Adrenal gland (tissue), 5 donors: ENCODE measurements at regions not wholly inside any gene's neighbourhood (a gene's known extent, or its start where the extent isn't known, plus 50 kb on each side); places are given as distances from the start of the nearest gene placed in this dataset.

Experiments
- POLR2A ChIP-seq, 2 donors: fragments of 450-650 bp; IDR thresholded peaks; one replicate each; pipeline ENCODE4 v1.6.1; 2017; ENCODE audit warnings: antibody characterized with exemption in 2 of 2, mild to moderate bottlenecking in 2 of 2, moderate library complexity in 1 of 2
- TF ChIP-seq, protein P1 (sequence below), 6 experiments: fragments of 450-650 bp in 4 of 6; fragments of 200-600 bp in 2 of 6; sonication (generic) in 1 of 6; IDR thresholded peaks; 1 replicate in 5 of 6; 2 replicates in 1 of 6; pipeline versions ENCODE4 v1.5.1 to v1.8.0; 2016 to 2021; ENCODE audit warnings: antibody characterized with exemption in 6 of 6, mild to moderate bottlenecking in 2 of 6, moderate library complexity in 1 of 6
- donor health status: DM: no; HTN: no; CAD: no.

DNA sequence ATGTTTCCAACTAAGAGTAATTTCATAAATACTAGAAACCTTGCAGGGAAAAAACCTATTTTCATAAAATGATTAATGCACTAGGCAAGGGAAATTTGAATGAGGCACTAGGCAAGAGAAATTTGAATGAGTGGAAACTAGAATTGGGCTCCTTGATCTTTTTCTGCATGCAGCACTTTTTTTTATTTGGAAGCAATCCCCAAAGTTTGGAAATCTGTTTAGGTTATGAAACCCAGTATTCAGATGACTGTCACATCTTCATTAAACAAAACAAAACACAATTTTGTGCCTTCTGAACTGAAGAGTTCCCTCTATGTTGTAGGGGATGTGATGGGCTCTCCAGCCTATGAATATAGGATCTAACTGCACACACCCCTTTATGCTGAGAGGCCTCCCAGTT, 201.9 kb downstream of the BAMBI start:
- TF ChIP-seq, protein P1, sequence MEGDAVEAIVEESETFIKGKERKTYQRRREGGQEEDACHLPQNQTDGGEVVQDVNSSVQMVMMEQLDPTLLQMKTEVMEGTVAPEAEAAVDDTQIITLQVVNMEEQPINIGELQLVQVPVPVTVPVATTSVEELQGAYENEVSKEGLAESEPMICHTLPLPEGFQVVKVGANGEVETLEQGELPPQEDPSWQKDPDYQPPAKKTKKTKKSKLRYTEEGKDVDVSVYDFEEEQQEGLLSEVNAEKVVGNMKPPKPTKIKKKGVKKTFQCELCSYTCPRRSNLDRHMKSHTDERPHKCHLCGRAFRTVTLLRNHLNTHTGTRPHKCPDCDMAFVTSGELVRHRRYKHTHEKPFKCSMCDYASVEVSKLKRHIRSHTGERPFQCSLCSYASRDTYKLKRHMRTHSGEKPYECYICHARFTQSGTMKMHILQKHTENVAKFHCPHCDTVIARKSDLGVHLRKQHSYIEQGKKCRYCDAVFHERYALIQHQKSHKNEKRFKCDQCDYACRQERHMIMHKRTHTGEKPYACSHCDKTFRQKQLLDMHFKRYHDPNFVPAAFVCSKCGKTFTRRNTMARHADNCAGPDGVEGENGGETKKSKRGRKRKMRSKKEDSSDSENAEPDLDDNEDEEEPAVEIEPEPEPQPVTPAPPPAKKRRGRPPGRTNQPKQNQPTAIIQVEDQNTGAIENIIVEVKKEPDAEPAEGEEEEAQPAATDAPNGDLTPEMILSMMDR (IDR thresholded peaks at IDR 0.05) = no peak
- TF ChIP-seq POLR2A (IDR thresholded peaks at IDR 0.05) = no peak
